Suprapubic skin (tissue), 3 donors: ENCODE measurements at regions not wholly inside any gene's neighbourhood (a gene's known extent, or its start where the extent isn't known, plus 50 kb on each side); places are given as distances from the start of the nearest gene placed in this dataset.

Experiments used
- POLR2A ChIP-seq, 2 donors: fragments of 450-650 bp; IDR thresholded peaks; one replicate each; pipeline ENCODE4 v1.6.1; 2017; ENCODE audit warnings: antibody characterized with exemption in 2 of 2, mild to moderate bottlenecking in 2 of 2, moderate library complexity in 2 of 2
- TF ChIP-seq, protein P1 (sequence below), 2 donors: fragments of 200-600 bp in 1 of 2; fragments of 450-650 bp in 1 of 2; sonication (generic) in 1 of 2; IDR thresholded peaks; one replicate each; pipeline ENCODE4 v1.5.1; 2016 to 2019; ENCODE audit warnings: antibody characterized with exemption in 2 of 2, mild to moderate bottlenecking in 1 of 2, moderate library complexity in 1 of 2

DNA sequence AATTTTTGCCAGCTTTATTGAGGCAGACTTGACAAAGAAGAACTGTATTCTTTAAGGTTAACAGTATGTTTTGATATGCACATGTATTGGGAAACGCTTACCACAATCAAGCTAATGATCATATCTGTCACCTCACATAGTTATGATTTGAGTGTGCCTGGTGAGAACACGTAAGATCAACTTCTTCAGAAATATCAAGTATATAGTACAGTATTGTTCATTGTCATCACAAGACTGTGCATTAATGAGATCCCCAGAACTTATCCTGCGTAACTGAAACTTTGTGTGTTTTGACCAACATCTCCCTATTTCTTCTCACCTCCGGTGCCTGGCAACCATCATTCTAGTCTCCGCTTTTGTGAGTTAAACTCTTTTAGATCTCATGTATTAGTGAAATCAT lies 756.4 kb upstream of the EEF2KMT start:
- TF ChIP-seq, protein P1, sequence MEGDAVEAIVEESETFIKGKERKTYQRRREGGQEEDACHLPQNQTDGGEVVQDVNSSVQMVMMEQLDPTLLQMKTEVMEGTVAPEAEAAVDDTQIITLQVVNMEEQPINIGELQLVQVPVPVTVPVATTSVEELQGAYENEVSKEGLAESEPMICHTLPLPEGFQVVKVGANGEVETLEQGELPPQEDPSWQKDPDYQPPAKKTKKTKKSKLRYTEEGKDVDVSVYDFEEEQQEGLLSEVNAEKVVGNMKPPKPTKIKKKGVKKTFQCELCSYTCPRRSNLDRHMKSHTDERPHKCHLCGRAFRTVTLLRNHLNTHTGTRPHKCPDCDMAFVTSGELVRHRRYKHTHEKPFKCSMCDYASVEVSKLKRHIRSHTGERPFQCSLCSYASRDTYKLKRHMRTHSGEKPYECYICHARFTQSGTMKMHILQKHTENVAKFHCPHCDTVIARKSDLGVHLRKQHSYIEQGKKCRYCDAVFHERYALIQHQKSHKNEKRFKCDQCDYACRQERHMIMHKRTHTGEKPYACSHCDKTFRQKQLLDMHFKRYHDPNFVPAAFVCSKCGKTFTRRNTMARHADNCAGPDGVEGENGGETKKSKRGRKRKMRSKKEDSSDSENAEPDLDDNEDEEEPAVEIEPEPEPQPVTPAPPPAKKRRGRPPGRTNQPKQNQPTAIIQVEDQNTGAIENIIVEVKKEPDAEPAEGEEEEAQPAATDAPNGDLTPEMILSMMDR (IDR thresholded peaks at IDR 0.05), result no peak
- no peak for TF ChIP-seq POLR2A (IDR thresholded peaks at IDR 0.05)
